ENCODE measurements at regions not wholly inside any gene's neighbourhood (a gene's known extent, or its start where the extent isn't known, plus 50 kb on each side); places are given as distances from the start of the nearest gene placed in this dataset.

GRCh38 chr3:87073496-87074145, 82.7 kb upstream of the VGLL3 start:
- no peak overlapping the region for H2BK15ac ChIP-seq (ENCODE audit: low read length)
- no peak for TF ChIP-seq SIRT6 (IDR thresholded peaks at IDR 0.05; ENCODE audit: low read length)
- H3K4me1 ChIP-seq (replicated peaks in 1 of 4; ENCODE audit: control insufficient read depth in 3 of 4, insufficient read depth in 4 of 4, low read length in 3 of 4), result no peaks in the 10 kb centered on the region
- no peak overlapping the region for H2BK20ac ChIP-seq (ENCODE audit: low read length)
- no peak overlapping the region for H2BK120ac ChIP-seq (replicated peaks; ENCODE audit: low read depth, low read length)
- CTCF ChIA-PET (ENCODE audit: partially characterized antibody), result no interaction called here
- H3K79me2 ChIP-seq (ENCODE audit: control insufficient read depth in 1 of 2, insufficient read depth in 2 of 2, low read length in 2 of 2), result no peaks in the 10 kb centered on the region
- H4K91ac ChIP-seq (replicated peaks; ENCODE audit: insufficient read length, low read length), result no peak overlapping the region
- H4K8ac ChIP-seq (ENCODE audit: extremely low read depth, insufficient read depth, low read length), result no peak overlapping the region
- H2BK5ac ChIP-seq (ENCODE audit: low read depth, low read length), result no peak overlapping the region
- no peaks in the 10 kb centered on the region for H3K79me1 ChIP-seq (ENCODE audit: low read depth, low read length)
- H2AFZ ChIP-seq (ENCODE audit: low read length), result no peak overlapping the region
- H2AK5ac ChIP-seq (ENCODE audit: low read depth, low read length), result no peak overlapping the region
- FAIRE-seq (no peak), DNase-seq (ENCODE audit: low read depth in 1 of 2, low spot score in 2 of 2) (no peak)
- no peak overlapping the region for H3K4ac ChIP-seq (replicated peaks; ENCODE audit: insufficient read length, low read depth, low read length)
- no peak overlapping the region for H3K14ac ChIP-seq (ENCODE audit: insufficient read length)
- 93% methylated on average over 7 of the region's 7 CpGs; no CpG with 5 or more reads in 1 of the 2 experiments for WGBS, 2 experiments (ENCODE audit: extremely low coverage in 1 of 2, insufficient coverage in 1 of 2, insufficient read length in 1 of 2, insufficient replicate concordance in 2 of 2, low coverage in 1 of 2, low lambda C conversion rate in 2 of 2, missing lambda C conversion rate in 1 of 2)
- H2BK12ac ChIP-seq (ENCODE audit: low read depth, low read length), result no peak overlapping the region
- no peak overlapping the region for H3K56ac ChIP-seq (replicated peaks; ENCODE audit: insufficient read length, low read depth, low read length)
- H3K23ac ChIP-seq (ENCODE audit: insufficient read length), result no peak overlapping the region
- H3K18ac ChIP-seq (ENCODE audit: extremely low read depth, low read length), result no peak overlapping the region
- H3K9me3 ChIP-seq (ENCODE audit: insufficient read depth in 2 of 2, low read depth in 1 of 2, low read length in 1 of 2), result no peaks in the 10 kb centered on the region
- no peak overlapping the region for H3K4me3 ChIP-seq (ENCODE audit: extremely low read depth in 1 of 4, insufficient read depth in 2 of 4, low read depth in 3 of 4, low read length in 4 of 4)
- H3K9ac ChIP-seq (replicated peaks in 1 of 4; ENCODE audit: extremely low read depth in 1 of 4, low read depth in 3 of 4, low read length in 3 of 4), result no peak overlapping the region; a peak in 1 of 7 replicates
- POLR2A ChIA-PET (ENCODE audit: partially characterized antibody), result no interaction called here
- H3K23me2 ChIP-seq (ENCODE audit: low read depth, low read length), result no peaks in the 10 kb centered on the region
- no peaks in the 10 kb centered on the region for H3K36me3 ChIP-seq (ENCODE audit: control insufficient read depth in 2 of 4, insufficient read depth in 4 of 4, low read length in 3 of 4)
- no peak overlapping the region for H3K4me2 ChIP-seq (ENCODE audit: insufficient read depth in 1 of 2, low read depth in 2 of 2, low read length in 2 of 2)
- no peak overlapping the region for H4K5ac ChIP-seq (ENCODE audit: insufficient read length, low read depth, low read length)
- no peak overlapping the region for H3K27ac ChIP-seq (ENCODE audit: low read depth, low read length)
- H4K20me1 ChIP-seq (replicated peaks in 1 of 2; ENCODE audit: control insufficient read depth in 1 of 2, insufficient read depth in 2 of 2, low read length in 2 of 2), result no peaks in the 10 kb centered on the region
- no peaks in the 10 kb centered on the region for H3K27me3 ChIP-seq (replicated peaks in 1 of 4; ENCODE audit: control insufficient read depth in 3 of 4, extremely low read depth in 1 of 4, insufficient read depth in 3 of 4, low read length in 3 of 4)

All from H1 (cell line).